Stomach smooth muscle (tissue), 2 donors: ENCODE measurements at regions not wholly inside any gene's neighbourhood (a gene's known extent, or its start where the extent isn't known, plus 50 kb on each side); places are given as distances from the start of the nearest gene placed in this dataset.

Experiments used
- H3K27ac ChIP-seq: one replicate; pipeline ENCODE4 v1.7.0; 2013; ENCODE audit warnings: mild to moderate bottlenecking, low read length, inconsistent platforms
- H3K27me3 ChIP-seq, 2 donors: one replicate each; pipeline ENCODE4 v1.7.0; 2013; ENCODE audit warnings: low read length in 2 of 2; ENCODE audit not compliant: insufficient read depth in 2 of 2, control insufficient read depth in 1 of 2
- H3K36me3 ChIP-seq, 2 donors: one replicate each; pipeline ENCODE4 v1.7.0; 2013; ENCODE audit warnings: low read length in 2 of 2; ENCODE audit not compliant: control insufficient read depth in 2 of 2, insufficient read depth in 2 of 2
- H3K4me1 ChIP-seq: one replicate; pipeline ENCODE4 v1.7.0; 2013; ENCODE audit warnings: low read length; ENCODE audit not compliant: control insufficient read depth, insufficient read depth
- H3K4me3 ChIP-seq, 2 donors: one replicate each; pipeline ENCODE4 v1.7.0; 2013; ENCODE audit warnings: low read length in 2 of 2
- H3K9ac ChIP-seq, 2 donors: one replicate each; pipeline ENCODE4 v1.7.0; 2013; ENCODE audit warnings: low read length in 2 of 2, mild to moderate bottlenecking in 1 of 2
- H3K9me3 ChIP-seq, 2 donors: one replicate each; pipeline ENCODE4 v1.7.0; 2013; ENCODE audit warnings: low read length in 2 of 2; ENCODE audit not compliant: control insufficient read depth in 2 of 2
- donor health status: healthy.
- donor health status: Pancreatic carcinoma.

GRCh38 chr6:79394690-79395089 is 142.5 kb downstream of the LCA5 start:
- Histone ChIP-seq H3K36me3 (no peaks in the 10 kb centered on the region), H3K4me1 (no peaks in the 10 kb centered on the region), H3K9me3 (no peaks in the 10 kb centered on the region), H3K27ac (no peak overlapping the region), H3K9ac (no peak overlapping the region), H3K4me3 (no peak overlapping the region), H3K27me3 (no peaks in the 10 kb centered on the region)

GRCh38 chr6:79392094-79392493 is 145.1 kb downstream of the LCA5 start:
- Histone ChIP-seq H3K27ac (no peak overlapping the region), H3K9ac (no peak overlapping the region), H3K27me3 (no peaks in the 10 kb centered on the region)

GRCh38 chr6:79391480-79391879 is 145.8 kb downstream of the LCA5 start:
- H3K9ac ChIP-seq, result no peak overlapping the region
- no peaks in the 10 kb centered on the region for H3K9me3 ChIP-seq
- H3K36me3 ChIP-seq, result no peaks in the 10 kb centered on the region
- no peaks in the 10 kb centered on the region for H3K4me1 ChIP-seq
- no peak overlapping the region for H3K4me3 ChIP-seq
- H3K27me3 ChIP-seq, result no peaks in the 10 kb centered on the region
- H3K27ac ChIP-seq, result no peak overlapping the region

More at GRCh38 chr6:79392094-79392493, 145.1 kb downstream of the LCA5 start:
- no peaks in the 10 kb centered on the region for H3K36me3 ChIP-seq
- no peaks in the 10 kb centered on the region for H3K9me3 ChIP-seq
- H3K4me1 ChIP-seq, result no peaks in the 10 kb centered on the region
- H3K4me3 ChIP-seq, result no peak overlapping the region

- H3K27me3 ChIP-seq, result no peaks in the 10 kb centered on the region
- no peaks in the 10 kb centered on the region for H3K4me1 ChIP-seq
- H3K4me3 ChIP-seq, result no peak overlapping the region
- no peak overlapping the region for H3K9ac ChIP-seq
- H3K9me3 ChIP-seq, result no peaks in the 10 kb centered on the region
- no peak overlapping the region for H3K27ac ChIP-seq
- H3K36me3 ChIP-seq, result no peaks in the 10 kb centered on the region
Observed at GRCh38 chr6:79385893-79386292, 151.3 kb downstream of the LCA5 start.

GRCh38 chr6:79385333-79385732 is 150.9 kb upstream of the HMGN3 start:
- Histone ChIP-seq H3K36me3 (no peaks in the 10 kb centered on the region), H3K4me1 (no peaks in the 10 kb centered on the region), H3K27ac (peak overlapping the region; percentile 1), H3K4me3 (no peak overlapping the region), H3K9me3 (no peaks in the 10 kb centered on the region), H3K9ac (no peak overlapping the region), H3K27me3 (no peaks in the 10 kb centered on the region)

GRCh38 chr6:79384845-79385244 is 150.4 kb upstream of the HMGN3 start:
- Histone ChIP-seq H3K9ac (no peak overlapping the region), H3K27ac (peak overlapping the region; percentile 1), H3K36me3 (no peaks in the 10 kb centered on the region), H3K27me3 (no peaks in the 10 kb centered on the region), H3K4me1 (no peaks in the 10 kb centered on the region), H3K9me3 (no peaks in the 10 kb centered on the region), H3K4me3 (no peak overlapping the region)

- H3K9ac ChIP-seq, result no peak overlapping the region
- no peaks in the 10 kb centered on the region for H3K4me1 ChIP-seq
- H3K36me3 ChIP-seq, result no peaks in the 10 kb centered on the region
- no peaks in the 10 kb centered on the region for H3K9me3 ChIP-seq
- H3K27me3 ChIP-seq, result no peaks in the 10 kb centered on the region
- H3K4me3 ChIP-seq, result no peak overlapping the region
- no peak overlapping the region for H3K27ac ChIP-seq
Observed at GRCh38 chr6:79378957-79379356, 144.5 kb upstream of the HMGN3 start.

GRCh38 chr6:79377888-79378348 is 143.4 kb upstream of the HMGN3 start:
- H3K27me3 ChIP-seq, result no peaks in the 10 kb centered on the region
- H3K9ac ChIP-seq, result no peak overlapping the region
- H3K4me3 ChIP-seq, result no peak overlapping the region
- no peaks in the 10 kb centered on the region for H3K36me3 ChIP-seq
- no peak overlapping the region for H3K27ac ChIP-seq
- H3K9me3 ChIP-seq, result no peaks in the 10 kb centered on the region
- no peaks in the 10 kb centered on the region for H3K4me1 ChIP-seq

GRCh38 chr6:79377047-79377446 is 142.6 kb upstream of the HMGN3 start:
- Histone ChIP-seq H3K4me1 (no peaks in the 10 kb centered on the region), H3K27me3 (no peaks in the 10 kb centered on the region), H3K27ac (no peak overlapping the region), H3K9me3 (no peaks in the 10 kb centered on the region), H3K4me3 (no peak overlapping the region), H3K9ac (no peak overlapping the region), H3K36me3 (no peaks in the 10 kb centered on the region)

- Histone ChIP-seq H3K9me3 (no peaks in the 10 kb centered on the region), H3K9ac (no peak overlapping the region), H3K36me3 (no peaks in the 10 kb centered on the region), H3K27ac (no peak overlapping the region), H3K4me1 (no peaks in the 10 kb centered on the region), H3K27me3 (no peaks in the 10 kb centered on the region), H3K4me3 (no peak overlapping the region)
Observed at GRCh38 chr6:79375635-79376337, 141.3 kb upstream of the HMGN3 start.

GRCh38 chr6:79374308-79374707 is 139.8 kb upstream of the HMGN3 start:
- Histone ChIP-seq H3K27me3 (no peaks in the 10 kb centered on the region), H3K9me3 (no peaks in the 10 kb centered on the region), H3K4me3 (no peak overlapping the region), H3K36me3 (no peaks in the 10 kb centered on the region), H3K9ac (no peak overlapping the region), H3K4me1 (no peaks in the 10 kb centered on the region), H3K27ac (no peak overlapping the region)
